ENCODE measurements at regions not wholly inside any gene's neighbourhood (a gene's known extent, or its start where the extent isn't known, plus 50 kb on each side); places are given as distances from the start of the nearest gene placed in this dataset.
"Not testable (repeated sequence)": the region's sequence is repeated elsewhere in the genome, so short reads cannot be mapped to it uniquely, and the experiment has no call there.

DNA sequence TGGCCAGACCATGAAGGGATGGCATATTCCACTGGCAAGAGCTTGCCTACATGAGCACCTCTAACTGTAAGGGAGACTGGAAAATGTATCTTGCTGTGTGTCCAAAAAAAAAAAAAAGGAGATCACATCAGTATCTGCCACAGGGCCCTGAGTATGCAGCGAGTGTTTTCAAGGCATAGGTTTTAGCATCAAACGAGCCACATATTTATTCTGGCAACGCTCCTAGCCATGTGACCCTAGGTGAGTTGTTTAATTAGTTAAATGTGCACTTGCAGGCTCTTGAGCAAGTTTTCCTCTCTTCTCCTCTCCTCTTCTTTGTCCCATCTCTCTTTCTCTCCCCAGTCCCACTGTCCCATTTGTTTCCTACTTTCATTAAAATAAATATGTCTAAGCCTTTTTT lies 428.7 kb upstream of the AKR1E2 start:
- H3K9ac ChIP-seq (ENCODE audit: low read depth in 1 of 2, low read length in 2 of 2) = no peak overlapping the region
- peaks cover 0 to 2% (median 0%) of the 10 kb centered on the region in 4 donors for H3K27me3 ChIP-seq (ENCODE audit: control insufficient read depth in 4 of 4, insufficient read depth in 4 of 4, low read length in 3 of 4)
- H3K27ac ChIP-seq (ENCODE audit: low read depth in 1 of 2, low read length in 2 of 2) = no peak overlapping the region
- TF ChIP-seq HNF4G (IDR thresholded peaks at IDR 0.05) = no peak
- TF ChIP-seq EGR1 (IDR thresholded peaks at IDR 0.05; ENCODE audit: low read depth in 2 of 2) = no peak
- no peak for TF ChIP-seq GABPA (IDR thresholded peaks at IDR 0.05 in 1 of 2, conservative IDR thresholded peaks at IDR 0.05 in 1 of 2)
- TF ChIP-seq SP1 (IDR thresholded peaks at IDR 0.05) = no peak
- no peak for TF ChIP-seq NR2F2 (IDR thresholded peaks at IDR 0.05)
- TF ChIP-seq, protein P1, sequence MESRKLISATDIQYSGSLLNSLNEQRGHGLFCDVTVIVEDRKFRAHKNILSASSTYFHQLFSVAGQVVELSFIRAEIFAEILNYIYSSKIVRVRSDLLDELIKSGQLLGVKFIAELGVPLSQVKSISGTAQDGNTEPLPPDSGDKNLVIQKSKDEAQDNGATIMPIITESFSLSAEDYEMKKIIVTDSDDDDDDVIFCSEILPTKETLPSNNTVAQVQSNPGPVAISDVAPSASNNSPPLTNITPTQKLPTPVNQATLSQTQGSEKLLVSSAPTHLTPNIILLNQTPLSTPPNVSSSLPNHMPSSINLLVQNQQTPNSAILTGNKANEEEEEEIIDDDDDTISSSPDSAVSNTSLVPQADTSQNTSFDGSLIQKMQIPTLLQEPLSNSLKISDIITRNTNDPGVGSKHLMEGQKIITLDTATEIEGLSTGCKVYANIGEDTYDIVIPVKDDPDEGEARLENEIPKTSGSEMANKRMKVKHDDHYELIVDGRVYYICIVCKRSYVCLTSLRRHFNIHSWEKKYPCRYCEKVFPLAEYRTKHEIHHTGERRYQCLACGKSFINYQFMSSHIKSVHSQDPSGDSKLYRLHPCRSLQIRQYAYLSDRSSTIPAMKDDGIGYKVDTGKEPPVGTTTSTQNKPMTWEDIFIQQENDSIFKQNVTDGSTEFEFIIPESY (IDR thresholded peaks at IDR 0.05) = no peak
- TF ChIP-seq TAF1 (conservative IDR thresholded peaks at IDR 0.05) = no peak
- H3K36me3 ChIP-seq (ENCODE audit: control insufficient read depth in 4 of 4, insufficient read depth in 3 of 4, low read depth in 1 of 4, low read length in 3 of 4) = no peaks in the 10 kb centered on the region
- DNase-seq (ENCODE audit: low spot score) = no peak
- no peaks in the 10 kb centered on the region for H3K4me1 ChIP-seq (ENCODE audit: control insufficient read depth in 4 of 4, insufficient read depth in 4 of 4, low read length in 3 of 4)
- H3K4me3 ChIP-seq (ENCODE audit: low read depth in 1 of 3, low read length in 3 of 3) = no peak overlapping the region
- no peaks in the 10 kb centered on the region for H3K9me3 ChIP-seq (ENCODE audit: control insufficient read depth in 4 of 4, low read length in 3 of 4)
- WGBS = 49% methylated on average over 3 of the region's 3 CpGs

DNA sequence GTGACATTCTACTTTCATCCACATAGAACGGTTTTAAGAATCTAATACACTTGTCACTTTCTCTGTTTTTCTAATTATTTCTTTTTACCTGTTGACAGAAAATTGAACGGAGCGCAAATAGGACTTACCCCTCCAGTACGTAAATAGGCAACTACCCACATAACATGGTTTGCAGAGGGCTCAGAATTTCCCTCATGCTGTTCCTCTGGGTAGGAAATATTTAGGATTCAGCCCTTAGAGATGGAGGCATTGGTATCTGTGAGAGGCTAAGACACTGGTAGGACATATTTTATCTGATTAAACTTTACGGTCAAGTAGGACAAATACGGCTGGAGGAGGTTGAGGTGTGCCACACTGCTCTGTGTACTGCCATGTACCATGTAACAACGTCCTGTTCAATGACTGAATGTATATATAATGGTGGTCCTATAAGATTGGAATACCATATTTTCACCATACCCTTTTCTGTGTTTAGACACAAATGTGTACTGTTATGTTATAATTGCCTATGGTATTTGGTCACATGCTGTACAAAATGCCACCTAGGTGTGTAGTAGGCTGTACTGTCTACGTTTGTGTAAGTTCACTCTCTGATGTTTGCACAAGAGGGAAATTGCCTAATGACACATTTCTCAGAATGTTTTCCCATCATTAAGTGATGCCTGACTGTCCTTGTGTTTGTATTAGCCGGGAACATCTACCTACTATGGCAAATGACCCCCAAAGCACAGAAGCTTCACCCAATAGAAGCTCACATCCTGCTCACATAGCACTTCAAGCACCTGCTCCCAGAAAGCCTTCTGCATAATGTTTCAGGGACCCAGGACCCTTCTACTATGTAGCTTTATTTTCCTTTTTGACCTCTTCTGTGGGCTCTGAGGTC lies 429.4 kb upstream of the AKR1E2 start:
- DNase-seq (ENCODE audit: low spot score) = no peak
- peaks cover 0 to 2% (median 0%) of the 10 kb centered on the region in 4 donors for H3K27me3 ChIP-seq (ENCODE audit: control insufficient read depth in 4 of 4, insufficient read depth in 4 of 4, low read length in 3 of 4)

DNA sequence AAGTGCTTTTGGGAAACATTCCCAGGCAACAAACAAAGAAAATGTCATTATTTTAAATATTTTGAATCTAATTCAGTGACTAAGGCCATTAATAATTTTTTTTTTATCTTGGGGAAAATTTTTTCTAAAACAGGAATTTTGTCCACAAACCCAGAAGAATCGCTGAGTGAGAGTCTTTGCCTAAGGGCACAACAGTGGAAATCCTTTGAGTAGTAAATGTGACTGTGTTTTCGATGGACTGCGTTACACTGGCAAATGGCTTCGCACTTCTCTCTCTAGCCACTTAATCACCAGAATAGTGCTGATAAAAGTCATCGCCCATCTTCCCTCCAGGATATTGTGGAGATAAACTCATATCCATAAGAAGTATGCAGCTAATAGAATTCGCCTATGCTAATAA lies 430.3 kb upstream of the AKR1E2 start:
- 91% methylated on average over 6 of the region's 6 CpGs for WGBS
- Histone ChIP-seq H3K4me1 (ENCODE audit: control insufficient read depth in 4 of 4, insufficient read depth in 4 of 4, low read length in 3 of 4) (no peaks in the 10 kb centered on the region), H3K27me3 (ENCODE audit: control insufficient read depth in 4 of 4, insufficient read depth in 4 of 4, low read length in 3 of 4) (peaks cover 0 to 2% (median 0%) of the 10 kb centered on the region in 4 donors), H3K9ac (ENCODE audit: low read depth in 1 of 2, low read length in 2 of 2) (no peak overlapping the region), H3K36me3 (ENCODE audit: control insufficient read depth in 4 of 4, insufficient read depth in 3 of 4, low read depth in 1 of 4, low read length in 3 of 4) (no peaks in the 10 kb centered on the region), H3K9me3 (ENCODE audit: control insufficient read depth in 4 of 4, low read length in 3 of 4) (no peaks in the 10 kb centered on the region), H3K27ac (ENCODE audit: low read depth in 1 of 2, low read length in 2 of 2) (no peak overlapping the region), H3K4me3 (ENCODE audit: low read depth in 1 of 3, low read length in 3 of 3) (no peak overlapping the region)
- TF ChIP-seq SP1 (IDR thresholded peaks at IDR 0.05) (no peak), TAF1 (conservative IDR thresholded peaks at IDR 0.05) (no peak), RXRA (IDR thresholded peaks at IDR 0.05) (no peak), RAD21 (IDR thresholded peaks at IDR 0.05) (no peak), GABPA (IDR thresholded peaks at IDR 0.05 in 1 of 2, conservative IDR thresholded peaks at IDR 0.05 in 1 of 2) (no peak), HNF4G (IDR thresholded peaks at IDR 0.05) (no peak), FOXA1 (IDR thresholded peaks at IDR 0.05) (no peak), NR2F2 (IDR thresholded peaks at IDR 0.05) (no peak), FOXA2 (IDR thresholded peaks at IDR 0.05) (no peak)
- TF ChIP-seq, protein P2, sequence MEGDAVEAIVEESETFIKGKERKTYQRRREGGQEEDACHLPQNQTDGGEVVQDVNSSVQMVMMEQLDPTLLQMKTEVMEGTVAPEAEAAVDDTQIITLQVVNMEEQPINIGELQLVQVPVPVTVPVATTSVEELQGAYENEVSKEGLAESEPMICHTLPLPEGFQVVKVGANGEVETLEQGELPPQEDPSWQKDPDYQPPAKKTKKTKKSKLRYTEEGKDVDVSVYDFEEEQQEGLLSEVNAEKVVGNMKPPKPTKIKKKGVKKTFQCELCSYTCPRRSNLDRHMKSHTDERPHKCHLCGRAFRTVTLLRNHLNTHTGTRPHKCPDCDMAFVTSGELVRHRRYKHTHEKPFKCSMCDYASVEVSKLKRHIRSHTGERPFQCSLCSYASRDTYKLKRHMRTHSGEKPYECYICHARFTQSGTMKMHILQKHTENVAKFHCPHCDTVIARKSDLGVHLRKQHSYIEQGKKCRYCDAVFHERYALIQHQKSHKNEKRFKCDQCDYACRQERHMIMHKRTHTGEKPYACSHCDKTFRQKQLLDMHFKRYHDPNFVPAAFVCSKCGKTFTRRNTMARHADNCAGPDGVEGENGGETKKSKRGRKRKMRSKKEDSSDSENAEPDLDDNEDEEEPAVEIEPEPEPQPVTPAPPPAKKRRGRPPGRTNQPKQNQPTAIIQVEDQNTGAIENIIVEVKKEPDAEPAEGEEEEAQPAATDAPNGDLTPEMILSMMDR (IDR thresholded peaks at IDR 0.05; ENCODE audit: low read depth, low read length, missing input control) = no peak
- TF ChIP-seq, protein P3, sequence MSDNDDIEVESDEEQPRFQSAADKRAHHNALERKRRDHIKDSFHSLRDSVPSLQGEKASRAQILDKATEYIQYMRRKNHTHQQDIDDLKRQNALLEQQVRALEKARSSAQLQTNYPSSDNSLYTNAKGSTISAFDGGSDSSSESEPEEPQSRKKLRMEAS (IDR thresholded peaks at IDR 0.05) = no peak
- TF ChIP-seq, protein P1 (IDR thresholded peaks at IDR 0.05) = no peak
- TF ChIP-seq, protein P4, sequence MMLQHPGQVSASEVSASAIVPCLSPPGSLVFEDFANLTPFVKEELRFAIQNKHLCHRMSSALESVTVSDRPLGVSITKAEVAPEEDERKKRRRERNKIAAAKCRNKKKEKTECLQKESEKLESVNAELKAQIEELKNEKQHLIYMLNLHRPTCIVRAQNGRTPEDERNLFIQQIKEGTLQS (IDR thresholded peaks at IDR 0.05) = no peak
- DNase-seq (ENCODE audit: low spot score) = no peak

More for the DNA sequence above, 429.4 kb upstream of the AKR1E2 start:
- Histone ChIP-seq H3K4me3 (ENCODE audit: low read depth in 1 of 3, low read length in 3 of 3) (no peak overlapping the region), H3K9me3 (ENCODE audit: control insufficient read depth in 4 of 4, low read length in 3 of 4) (no peaks in the 10 kb centered on the region), H3K4me1 (ENCODE audit: control insufficient read depth in 4 of 4, insufficient read depth in 4 of 4, low read length in 3 of 4) (no peaks in the 10 kb centered on the region), H3K36me3 (ENCODE audit: control insufficient read depth in 4 of 4, insufficient read depth in 3 of 4, low read depth in 1 of 4, low read length in 3 of 4) (no peaks in the 10 kb centered on the region), H3K27ac (ENCODE audit: low read depth in 1 of 2, low read length in 2 of 2) (no peak overlapping the region), H3K9ac (ENCODE audit: low read depth in 1 of 2, low read length in 2 of 2) (no peak overlapping the region)
- WGBS = 78% methylated on average over 9 of the region's 9 CpGs
- TF ChIP-seq, protein P3 (IDR thresholded peaks at IDR 0.05) = no peak
- TF ChIP-seq GABPA (IDR thresholded peaks at IDR 0.05 in 1 of 2, conservative IDR thresholded peaks at IDR 0.05 in 1 of 2) = no peak

DNA sequence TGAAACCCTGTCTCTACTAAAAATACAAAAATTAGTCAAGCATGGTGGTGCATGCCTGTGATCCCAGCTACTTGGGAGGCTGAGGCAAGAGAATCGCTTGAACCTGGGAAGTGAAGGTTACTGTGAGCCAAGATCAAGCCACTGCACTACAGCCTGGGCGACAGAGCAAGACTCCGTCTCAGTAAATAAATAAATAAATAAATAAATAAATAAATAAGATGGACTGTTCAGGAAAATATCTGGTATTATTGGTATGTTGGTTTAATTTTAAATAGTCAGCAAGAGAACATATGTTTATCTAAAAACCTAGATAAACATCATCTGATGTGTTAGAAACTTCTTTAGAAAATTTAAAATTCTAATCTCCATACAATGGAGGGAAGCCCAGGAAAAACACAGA lies 431.6 kb upstream of the AKR1E2 start:
- not testable (repeated sequence) for H3K27ac ChIP-seq (ENCODE audit: low read depth in 1 of 2, low read length in 2 of 2); H3K4me1 ChIP-seq (ENCODE audit: control insufficient read depth in 4 of 4, insufficient read depth in 4 of 4, low read length in 3 of 4); DNase-seq (ENCODE audit: low spot score); H3K4me3 ChIP-seq (ENCODE audit: low read depth in 1 of 3, low read length in 3 of 3); H3K9ac ChIP-seq (ENCODE audit: low read depth in 1 of 2, low read length in 2 of 2); H3K27me3 ChIP-seq (ENCODE audit: control insufficient read depth in 4 of 4, insufficient read depth in 4 of 4, low read length in 3 of 4); H3K36me3 ChIP-seq (ENCODE audit: control insufficient read depth in 4 of 4, insufficient read depth in 3 of 4, low read depth in 1 of 4, low read length in 3 of 4); H3K9me3 ChIP-seq (ENCODE audit: control insufficient read depth in 4 of 4, low read length in 3 of 4)
- 78% methylated on average over 3 of the region's 3 CpGs for WGBS

All from liver (tissue), 8 donors.